ENCODE measurements at regions not wholly inside any gene's neighbourhood (a gene's known extent, or its start where the extent isn't known, plus 50 kb on each side); places are given as distances from the start of the nearest gene placed in this dataset.

GRCh38 chr1:114342376-114342775 is 168.6 kb downstream of the TRIM33 start:
- no peak for DNase-seq

GRCh38 chr1:114341856-114342255 is 169.1 kb downstream of the TRIM33 start:
- DNase-seq, result no peak

GRCh38 chr1:114341299-114341698 is 169.7 kb downstream of the TRIM33 start:
- DNase-seq, result no peak

- no peak for DNase-seq
These were observed 170.1 kb downstream of the TRIM33 start for GRCh38 chr1:114340892-114341291.

- no peak for DNase-seq
These were observed 171.6 kb downstream of the TRIM33 start for GRCh38 chr1:114339379-114339778.

- no peak for DNase-seq
These were observed 172.7 kb downstream of the TRIM33 start for GRCh38 chr1:114338191-114338890.

GRCh38 chr1:114337417-114337816 is 173.6 kb downstream of the TRIM33 start:
- no peak for DNase-seq

- DNase-seq, result no peak
These were observed 174.6 kb downstream of the TRIM33 start for GRCh38 chr1:114336360-114336759.

- no peak for DNase-seq
These were observed 175.7 kb downstream of the TRIM33 start for GRCh38 chr1:114335273-114335672.

- DNase-seq, result no peak
These were observed 176.7 kb downstream of the TRIM33 start for GRCh38 chr1:114334297-114334696.

- no peak for DNase-seq
These were observed 177.3 kb downstream of the TRIM33 start for GRCh38 chr1:114333690-114334089.

GRCh38 chr1:114331936-114332335 is 178.3 kb upstream of the SYT6 start:
- no peak for DNase-seq

GRCh38 chr1:114330451-114330983 is 176.8 kb upstream of the SYT6 start:
- no peak for DNase-seq

GRCh38 chr1:114328361-114328904 is 174.8 kb upstream of the SYT6 start:
- no peak for DNase-seq

- no peak for DNase-seq
These were observed 170.9 kb upstream of the SYT6 start for GRCh38 chr1:114324662-114324965.

GRCh38 chr1:114323959-114324661 is 170.4 kb upstream of the SYT6 start:
- DNase-seq, result no peak

GRCh38 chr1:114322734-114323133 is 169.1 kb upstream of the SYT6 start:
- no peak for DNase-seq

GRCh38 chr1:114322207-114322606 is 168.5 kb upstream of the SYT6 start:
- DNase-seq, result no peak

- DNase-seq, result no peak
These were observed 166.9 kb upstream of the SYT6 start for GRCh38 chr1:114320586-114320985.

GRCh38 chr1:114319418-114319817 is 165.7 kb upstream of the SYT6 start:
- no peak for DNase-seq

GRCh38 chr1:114318961-114319360 is 165.3 kb upstream of the SYT6 start:
- no peak for DNase-seq

- DNase-seq, result no peak
These were observed 162.5 kb upstream of the SYT6 start for GRCh38 chr1:114316204-114316603.

- DNase-seq, result no peak
These were observed 162.0 kb upstream of the SYT6 start for GRCh38 chr1:114315631-114316030.

GRCh38 chr1:114314576-114314975 is 160.9 kb upstream of the SYT6 start:
- no peak for DNase-seq
